ENCODE measurements at regions not wholly inside any gene's neighbourhood (a gene's known extent, or its start where the extent isn't known, plus 50 kb on each side); places are given as distances from the start of the nearest gene placed in this dataset.

DNA sequence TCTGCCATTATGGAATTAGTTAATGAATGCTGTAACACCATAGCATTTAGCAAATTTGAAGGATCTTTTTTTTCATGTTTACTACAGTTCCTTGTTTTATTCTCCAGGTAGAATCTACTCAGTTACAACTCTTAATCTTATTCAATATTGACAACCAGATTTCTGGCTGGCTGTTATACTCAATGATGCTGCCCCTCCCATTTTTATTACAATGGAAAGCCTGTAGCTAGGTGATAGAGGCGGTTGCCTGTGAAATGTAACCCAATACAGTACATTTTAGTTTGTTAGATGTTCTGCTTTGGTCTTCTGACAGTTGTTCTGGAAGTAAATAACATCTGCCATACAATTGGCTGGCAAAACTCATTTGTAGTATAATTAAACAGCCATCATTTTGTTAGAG lies 294.2 kb downstream of the DMRTA1 start:
- Histone ChIP-seq H3K9me3 (ENCODE audit: low read length) (no peaks in the 10 kb centered on the region), H2AFZ (ENCODE audit: low read length) (no peak overlapping the region), H3K27ac (ENCODE audit: low read depth, low read length, poor library complexity, severe bottlenecking) (no peak overlapping the region), H3K4me1 (ENCODE audit: insufficient read depth, low read length, poor library complexity, severe bottlenecking) (no peaks in the 10 kb centered on the region), H3K4me3 (ENCODE audit: low read depth, low read length, poor library complexity, severe bottlenecking) (no peak overlapping the region), H4K20me1 (ENCODE audit: insufficient read depth, low read length) (no peaks in the 10 kb centered on the region), H3K4me2 (ENCODE audit: low read length) (no peak overlapping the region), H3K9me2 (ENCODE audit: insufficient read depth, low read length) (no peaks in the 10 kb centered on the region), H3K36me3 (ENCODE audit: insufficient read depth, low read length) (no peaks in the 10 kb centered on the region), H3K79me2 (ENCODE audit: insufficient read depth, low read depth, low read length) (no peaks in the 10 kb centered on the region)
- no peak for DNase-seq (ENCODE audit: low spot score)
- ChIA-PET POLR2A (interaction anchor here (0.6 to 0.9 kb wide), 4 partner anchors 30 to 1320 kb away, joined by 3 read pairs; no protein-coding TSS in a partner anchor), CTCF (ENCODE audit: unreplicated experiment) (no interaction called here)
- intact Hi-C loops (cut with micrococcal nuclease; ENCODE audit: unreplicated experiment), result loop anchor here (10.0 kb wide), 1 partner anchor 46 kb away; no protein-coding TSS in a partner anchor
- no TSS peak for BruUV-seq (replicated peaks)
- TF ChIP-seq EZH2phosphoT487 (IDR thresholded peaks at IDR 0.05; ENCODE audit: borderline replicate concordance, low read depth, low read length) (no peak), CTCF (conservative IDR thresholded peaks at IDR 0.05; ENCODE audit: low read length) (no peak)

DNA sequence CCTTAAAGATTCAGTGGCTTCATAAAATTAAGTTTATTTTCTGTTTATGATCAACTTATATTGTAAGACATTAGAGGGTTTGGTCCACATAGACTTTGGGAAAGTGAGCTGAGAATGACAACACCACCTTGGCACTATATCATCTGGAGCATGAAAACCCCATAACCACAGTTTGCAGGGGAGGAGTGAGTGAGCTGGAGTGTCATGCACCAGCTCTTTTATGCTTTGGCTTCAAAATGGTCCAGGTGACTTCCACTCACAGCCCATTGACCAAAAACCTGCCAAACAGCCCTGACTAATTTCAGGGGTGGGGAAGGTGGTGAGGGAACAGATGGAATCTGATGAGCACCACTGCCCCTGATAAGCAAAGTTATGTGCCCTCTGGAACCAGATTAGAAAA lies 295.8 kb downstream of the DMRTA1 start:
- CTCF ChIA-PET (ENCODE audit: unreplicated experiment), result no interaction called here

More for the DNA sequence above, 295.8 kb downstream of the DMRTA1 start:
- H3K79me2 ChIP-seq (ENCODE audit: insufficient read depth, low read depth, low read length), result no peaks in the 10 kb centered on the region
- intact Hi-C loops (cut with micrococcal nuclease; ENCODE audit: unreplicated experiment), result loop anchor here (10.0 kb wide), 1 partner anchor 48 kb away; no protein-coding TSS in a partner anchor
- H3K4me1 ChIP-seq (ENCODE audit: insufficient read depth, low read length, poor library complexity, severe bottlenecking), result no peaks in the 10 kb centered on the region
- no peak overlapping the region for H3K4me3 ChIP-seq (ENCODE audit: low read depth, low read length, poor library complexity, severe bottlenecking)
- TF ChIP-seq CTCF (conservative IDR thresholded peaks at IDR 0.05; ENCODE audit: low read length), result no peak
- TF ChIP-seq EZH2phosphoT487 (IDR thresholded peaks at IDR 0.05; ENCODE audit: borderline replicate concordance, low read depth, low read length), result no peak
- no peaks in the 10 kb centered on the region for H4K20me1 ChIP-seq (ENCODE audit: insufficient read depth, low read length)
- no TSS peak for BruUV-seq (replicated peaks)
- no peaks in the 10 kb centered on the region for H3K9me2 ChIP-seq (ENCODE audit: insufficient read depth, low read length)
- POLR2A ChIA-PET, result interaction anchor here (0.6 kb wide), 2 partner anchors 91 to 93 kb away, joined by 4 to 5 read pairs; no protein-coding TSS in a partner anchor
- H3K4me2 ChIP-seq (ENCODE audit: low read length), result no peak overlapping the region
- no peak overlapping the region for H3K27ac ChIP-seq (ENCODE audit: low read depth, low read length, poor library complexity, severe bottlenecking)
- H3K36me3 ChIP-seq (ENCODE audit: insufficient read depth, low read length), result no peaks in the 10 kb centered on the region
- DNase-seq (ENCODE audit: low spot score), result no peak
- H3K9me3 ChIP-seq (ENCODE audit: low read length), result no peaks in the 10 kb centered on the region
- H2AFZ ChIP-seq (ENCODE audit: low read length), result no peak overlapping the region

Data from OCI-LY7 (cell line).